Stimulated activated CD8-positive, alpha-beta memory T cell treated with anti-CD3 and anti-CD28 coated beads, Interleukin-15, amount 100 ng/mL, for 24 hours (primary cell): ENCODE measurements at regions not wholly inside any gene's neighbourhood (a gene's known extent, or its start where the extent isn't known, plus 50 kb on each side); places are given as distances from the start of the nearest gene placed in this dataset.
"Not testable (repeated sequence)": the region's sequence is repeated elsewhere in the genome, so short reads cannot be mapped to it uniquely, and the experiment has no call there.

Experiments used
- DNase-seq: peaks from one replicate; pipeline ENCODE4 v3.0.0-alpha.2; 2020; ENCODE audit warnings: low read depth

DNA sequence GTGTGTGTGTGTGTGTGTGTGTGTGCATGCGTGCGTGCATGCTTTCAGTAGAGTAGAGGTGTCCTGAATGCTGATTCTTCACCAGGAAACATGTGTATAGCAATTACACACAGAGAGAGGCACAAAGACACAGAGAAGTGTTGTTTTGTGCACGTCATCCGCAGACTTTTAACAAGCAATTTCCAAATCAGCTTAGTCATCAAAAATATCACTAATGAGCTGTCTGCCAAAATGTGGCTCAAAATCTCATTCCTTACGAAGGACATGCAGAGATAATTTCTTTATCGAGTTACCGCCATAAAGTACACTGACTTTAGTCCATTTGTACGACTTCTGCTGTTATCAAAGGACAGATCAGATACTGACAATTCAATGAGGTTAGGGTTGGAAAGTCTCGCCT lies 274.9 kb upstream of the RARB start:
- DNase-seq = no peak

DNA sequence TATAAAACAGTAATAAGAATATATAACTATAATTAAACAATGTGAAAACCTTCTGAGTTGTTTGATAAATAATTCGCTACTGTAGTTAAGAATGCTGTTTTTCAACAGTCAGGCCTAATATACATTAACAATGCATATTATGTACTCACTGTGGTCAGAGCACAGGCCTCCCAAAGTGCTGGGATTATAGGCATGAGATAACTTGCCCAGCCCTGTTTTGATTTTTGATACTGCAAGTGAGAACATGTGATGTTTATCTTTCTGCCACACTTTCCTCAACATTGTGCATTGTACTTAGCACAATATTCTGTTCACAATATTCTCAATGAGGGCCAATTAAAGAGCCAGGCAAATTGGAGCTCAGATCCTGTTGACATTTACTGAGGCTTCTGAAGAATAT lies 274.5 kb upstream of the RARB start:
- DNase-seq = no peak

DNA sequence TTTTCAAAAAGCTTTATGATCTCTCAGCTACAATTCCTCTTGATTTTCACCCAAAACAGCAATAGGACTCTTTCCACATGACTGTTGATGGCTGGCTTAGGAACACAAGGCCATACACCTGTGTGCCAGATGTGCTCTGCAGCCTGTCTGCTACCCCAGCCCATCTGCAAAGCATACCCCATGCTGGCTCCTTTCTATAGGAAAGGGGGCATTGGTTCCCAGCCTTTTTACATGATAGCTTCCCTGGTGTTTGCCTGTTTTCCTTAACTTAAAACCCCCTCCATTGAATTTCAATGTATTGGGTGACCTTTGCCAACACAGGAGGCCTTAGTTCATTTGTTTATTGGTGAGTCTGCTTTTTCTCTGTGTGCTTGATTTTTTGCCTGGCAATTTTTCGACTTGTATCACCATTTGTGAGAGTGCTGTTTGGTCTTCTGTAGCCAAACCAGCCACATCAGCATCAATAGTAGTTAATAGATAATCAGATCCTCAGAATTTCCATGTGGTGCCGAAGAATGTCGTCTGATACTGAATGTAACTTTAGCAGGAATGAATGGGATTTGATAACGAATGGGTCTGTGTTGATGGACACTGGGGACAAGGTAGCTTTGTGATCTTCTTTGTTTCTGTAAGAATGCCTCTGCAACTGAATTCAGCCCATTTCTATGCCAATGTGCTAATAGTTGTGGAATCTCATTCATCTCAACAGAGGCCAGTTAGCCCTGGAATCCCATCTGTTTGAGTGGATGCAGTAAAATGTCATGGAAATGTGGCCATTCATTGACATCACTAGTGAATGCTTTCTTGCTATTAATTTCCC lies 272.2 kb upstream of the RARB start:
- no peak for DNase-seq

DNA sequence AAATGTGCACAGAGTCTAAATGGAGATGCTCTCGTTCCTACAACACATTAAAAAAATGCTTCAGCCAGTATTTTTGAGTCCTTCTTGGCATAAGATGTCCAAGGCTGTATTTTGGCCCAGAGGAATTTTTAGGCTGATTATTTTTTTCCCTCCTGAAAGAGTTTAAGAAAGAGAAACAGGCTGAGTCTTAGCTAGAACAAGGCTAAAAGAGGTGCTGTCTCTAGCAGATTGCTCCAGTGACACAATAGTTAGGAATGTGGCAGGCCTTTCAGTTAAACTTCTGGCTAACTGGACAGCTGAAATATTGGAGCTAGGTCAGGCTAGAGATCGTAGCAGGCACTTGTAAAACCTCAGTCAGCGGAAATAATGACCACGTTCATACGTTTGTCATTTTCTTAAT lies 271.4 kb upstream of the RARB start:
- DNase-seq = no peak

DNA sequence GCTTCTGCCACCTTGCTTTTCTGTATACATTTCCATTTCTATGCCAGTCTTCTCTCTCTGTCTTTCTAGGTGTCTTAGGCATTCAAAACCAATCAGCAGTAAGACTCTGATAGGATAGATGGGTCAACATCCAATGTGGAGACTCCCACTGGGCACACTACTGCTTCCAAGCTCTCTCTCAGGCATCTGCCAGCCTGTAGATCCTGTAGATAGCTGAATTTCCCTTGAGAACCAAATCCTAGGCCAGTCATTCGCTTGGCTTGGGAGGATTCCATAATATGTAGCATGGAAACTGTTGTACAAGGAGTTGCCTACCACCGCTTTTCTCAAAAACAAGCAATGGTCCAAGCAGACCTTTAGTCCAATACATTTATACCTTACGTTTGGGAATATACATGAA lies 262.8 kb upstream of the RARB start:
- DNase-seq = no peak

DNA sequence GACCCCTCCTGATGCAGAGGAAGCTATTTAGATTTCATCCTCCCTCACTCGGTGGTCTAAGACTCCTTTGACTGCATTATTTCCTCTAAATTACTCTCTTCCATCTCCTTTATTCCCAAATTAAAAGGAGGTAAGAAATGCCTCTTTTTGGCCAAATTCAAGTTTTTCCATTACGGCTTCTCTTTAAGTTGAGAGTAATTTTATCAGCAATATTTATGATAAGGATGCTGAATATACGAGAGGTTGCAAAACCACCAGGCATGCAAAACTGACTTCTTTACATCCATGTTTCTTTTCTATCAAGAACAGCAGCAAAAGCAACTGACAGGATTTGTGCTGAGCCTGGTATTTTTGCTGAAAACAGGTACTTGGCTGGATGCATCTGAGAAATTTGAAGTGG lies 262.0 kb upstream of the RARB start:
- no peak for DNase-seq

DNA sequence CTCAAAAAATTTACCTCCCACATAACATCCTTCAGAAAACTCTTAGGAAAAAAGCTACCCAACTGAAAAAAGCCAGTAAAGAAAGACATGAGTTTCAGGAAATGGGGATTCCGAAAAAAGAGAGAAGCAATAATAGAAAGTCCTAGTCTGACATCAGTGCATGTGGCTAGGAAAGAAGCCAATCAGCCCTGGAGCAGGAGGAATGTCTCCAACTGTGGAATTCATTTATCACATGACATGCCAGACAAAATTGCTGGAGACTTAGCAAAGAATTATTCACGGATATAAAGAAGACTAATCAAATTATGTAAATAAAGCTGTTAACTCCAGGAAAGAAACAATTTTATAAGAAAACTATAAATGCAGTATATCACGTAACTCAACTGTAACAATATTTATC lies 258.9 kb upstream of the RARB start:
- no peak for DNase-seq

DNA sequence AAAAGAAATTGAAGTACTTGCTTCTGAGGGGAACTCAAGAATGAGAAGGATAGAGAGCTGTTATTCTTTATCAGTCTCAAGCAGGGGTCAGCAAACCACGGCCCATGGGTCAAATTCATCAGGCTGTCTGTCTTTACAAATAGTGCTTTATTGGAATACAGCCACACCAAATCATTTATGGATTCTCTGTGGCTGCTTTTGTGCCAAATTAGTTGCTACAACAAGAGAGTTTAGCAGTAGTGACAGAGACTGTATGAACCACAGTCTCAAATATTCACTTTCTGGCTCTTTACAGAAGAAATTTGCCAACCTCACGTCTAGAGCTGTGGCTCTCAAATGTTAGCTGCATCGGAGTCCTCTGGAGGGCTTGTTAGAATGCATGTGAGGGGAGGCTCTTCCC lies 258.0 kb upstream of the RARB start:
- no peak for DNase-seq

DNA sequence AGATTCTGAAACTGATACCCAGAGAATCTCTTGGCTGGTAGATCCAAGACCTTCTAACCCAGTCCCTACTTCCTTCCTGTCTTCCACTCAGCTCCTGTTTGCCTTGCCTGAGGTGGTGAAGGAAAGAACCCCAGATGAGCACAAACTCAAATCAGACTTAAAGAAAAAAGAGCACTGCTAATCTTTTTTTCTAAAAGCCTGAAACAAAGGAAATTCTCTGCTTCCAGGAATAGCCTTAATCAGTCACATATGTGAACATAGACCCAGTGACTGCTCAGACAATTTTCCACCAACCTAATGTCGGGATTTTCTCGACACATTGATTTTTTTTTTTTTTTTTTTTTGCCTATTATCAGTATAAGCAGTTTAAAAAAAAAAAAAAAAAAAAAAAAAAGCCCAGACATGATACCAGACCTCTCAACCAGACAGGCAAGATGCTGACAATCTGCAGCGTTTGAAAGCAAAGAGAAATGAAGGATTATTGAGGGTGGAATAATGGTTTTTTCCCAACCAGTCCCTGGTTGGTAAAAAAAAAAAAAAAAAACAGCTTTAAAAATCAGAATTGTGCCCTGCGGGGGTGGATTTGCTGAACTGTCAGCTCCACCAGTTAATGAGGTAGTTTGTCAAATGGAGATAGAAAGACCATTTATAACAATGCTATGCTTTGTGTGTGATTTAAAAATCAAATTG lies 256.8 kb upstream of the RARB start:
- no peak for DNase-seq

DNA sequence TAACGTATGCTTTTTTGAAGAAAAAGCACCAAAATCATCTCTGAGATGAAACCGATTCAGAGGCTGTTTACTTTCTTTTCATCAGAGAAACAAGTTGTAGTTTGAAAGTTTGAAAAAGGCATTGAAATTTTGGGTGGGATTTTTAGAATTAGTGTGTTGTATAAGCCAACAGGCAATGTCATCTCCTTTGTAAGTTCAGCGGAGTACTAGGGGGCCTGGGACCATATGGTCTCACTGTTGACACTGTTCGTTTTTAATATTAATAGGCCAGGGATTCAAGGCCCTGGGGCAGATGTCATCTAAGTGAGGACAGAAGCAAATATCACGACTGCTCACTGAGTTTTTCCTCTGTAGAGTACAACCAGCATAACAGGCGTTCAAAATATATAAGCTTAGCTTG lies 256.2 kb upstream of the RARB start:
- DNase-seq = no peak

DNA sequence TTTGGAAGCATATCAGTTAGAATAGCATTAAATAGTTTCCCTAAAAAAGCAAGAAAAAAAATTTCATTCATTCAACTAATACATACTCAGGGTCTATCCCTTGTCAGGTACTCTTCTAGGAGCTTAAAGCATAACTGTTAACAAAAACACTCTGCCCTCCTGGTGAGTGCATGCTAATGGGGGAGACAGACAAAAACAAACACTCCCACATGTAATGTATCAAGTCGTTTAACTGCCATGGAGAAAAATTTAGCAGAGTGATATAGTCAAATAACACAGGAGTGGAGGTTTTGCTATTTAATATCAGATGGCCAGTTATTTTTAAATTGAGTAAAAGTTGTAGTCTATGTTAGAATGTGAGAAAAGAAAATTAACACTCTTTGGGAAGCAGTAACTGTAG lies 254.5 kb upstream of the RARB start:
- DNase-seq = no peak

DNA sequence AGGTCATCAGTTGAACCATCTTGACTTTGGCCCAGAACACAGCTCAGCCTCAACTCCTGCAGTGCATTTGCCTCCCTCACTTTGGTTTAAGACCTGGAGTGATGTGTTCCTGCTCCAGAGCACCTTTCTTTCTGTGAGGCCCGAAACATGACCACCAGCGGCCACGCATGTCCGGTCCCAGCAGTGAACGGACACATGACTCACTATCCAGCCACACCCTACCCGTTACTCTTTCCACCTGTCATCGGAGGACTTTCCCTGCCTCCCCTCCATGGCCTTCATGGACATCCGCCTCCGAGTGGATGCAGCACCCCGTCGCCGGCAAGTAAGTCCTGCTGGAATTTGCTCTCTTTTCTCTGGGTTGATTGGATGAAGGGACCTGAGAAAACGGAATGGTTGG lies 253.8 kb upstream of the RARB start:
- DNase-seq = no peak

DNA sequence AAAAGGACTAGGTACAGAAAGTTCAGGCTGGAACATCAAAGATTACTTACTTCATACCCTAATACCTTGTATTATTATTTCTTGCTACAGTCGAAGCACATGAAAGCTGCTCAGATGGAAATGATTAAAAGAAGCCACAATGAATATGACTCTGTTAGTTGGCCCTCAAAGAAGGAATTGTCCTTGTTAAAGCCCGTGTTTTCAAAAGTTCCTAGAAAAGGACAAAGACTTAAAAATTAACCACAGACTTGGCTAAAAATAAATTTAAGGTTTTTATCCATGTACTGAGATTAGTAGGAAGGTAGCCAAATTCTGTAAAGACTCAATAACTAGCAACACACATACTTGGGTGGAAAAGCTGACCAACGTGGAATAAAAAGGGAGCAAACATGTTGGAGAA lies 251.0 kb upstream of the RARB start:
- no peak for DNase-seq

DNA sequence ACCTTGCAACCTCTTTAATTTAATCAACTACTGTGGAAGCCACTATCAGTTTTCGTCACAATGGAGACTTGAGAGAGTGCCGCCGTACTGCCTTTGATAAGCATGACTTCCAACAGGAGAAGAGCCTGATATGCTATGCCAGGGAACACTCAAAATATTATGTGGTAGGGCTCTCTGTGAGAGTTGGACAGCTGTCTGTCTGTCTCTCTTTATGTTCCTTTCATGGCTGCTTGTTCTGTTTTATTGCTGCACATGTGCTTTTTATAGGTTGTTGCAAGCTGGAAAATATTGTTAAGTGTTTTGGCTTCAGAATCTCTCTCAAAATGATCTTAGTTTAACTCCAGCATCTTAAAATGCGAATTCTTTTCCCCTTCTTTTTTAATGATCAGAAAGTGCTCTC lies 249.4 kb upstream of the RARB start:
- no peak for DNase-seq

DNA sequence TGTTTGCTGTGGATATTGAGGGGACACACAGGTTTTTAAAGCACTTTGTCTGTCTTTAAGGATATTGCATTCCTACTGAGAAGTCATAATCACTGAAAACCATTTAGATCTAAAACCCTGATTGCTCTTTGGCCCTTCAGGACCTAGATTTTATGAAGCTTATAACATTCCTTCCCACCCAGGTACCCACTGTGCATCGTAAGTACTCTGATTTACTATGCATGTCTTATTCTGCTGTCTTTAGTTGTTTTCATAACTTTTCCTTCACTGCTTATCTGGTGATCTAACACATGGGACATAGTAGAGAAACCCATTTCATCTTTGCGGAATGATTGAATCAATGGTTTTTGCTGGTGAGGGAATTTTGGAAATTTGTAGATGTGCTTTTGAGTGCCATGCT lies 247.0 kb upstream of the RARB start:
- no peak for DNase-seq

DNA sequence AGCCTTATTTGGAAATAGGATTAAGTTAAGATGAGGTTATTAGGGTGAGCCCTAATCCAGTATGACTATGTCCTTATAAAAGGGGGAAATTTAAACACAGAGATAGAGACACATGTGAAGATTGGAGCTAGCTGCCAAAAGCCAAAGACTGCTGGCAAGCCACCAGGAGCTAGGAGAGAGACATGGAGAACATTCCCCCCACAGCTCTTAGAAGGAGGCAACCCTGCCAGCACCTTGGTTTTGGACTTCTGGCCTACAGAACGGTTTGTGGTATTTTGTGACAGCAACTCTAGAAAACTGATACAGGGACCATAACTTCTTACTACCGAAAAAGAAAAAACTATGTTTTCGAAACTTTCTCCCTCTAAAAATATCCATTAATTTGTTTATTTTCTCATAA lies 245.3 kb upstream of the RARB start:
- DNase-seq = no peak

DNA sequence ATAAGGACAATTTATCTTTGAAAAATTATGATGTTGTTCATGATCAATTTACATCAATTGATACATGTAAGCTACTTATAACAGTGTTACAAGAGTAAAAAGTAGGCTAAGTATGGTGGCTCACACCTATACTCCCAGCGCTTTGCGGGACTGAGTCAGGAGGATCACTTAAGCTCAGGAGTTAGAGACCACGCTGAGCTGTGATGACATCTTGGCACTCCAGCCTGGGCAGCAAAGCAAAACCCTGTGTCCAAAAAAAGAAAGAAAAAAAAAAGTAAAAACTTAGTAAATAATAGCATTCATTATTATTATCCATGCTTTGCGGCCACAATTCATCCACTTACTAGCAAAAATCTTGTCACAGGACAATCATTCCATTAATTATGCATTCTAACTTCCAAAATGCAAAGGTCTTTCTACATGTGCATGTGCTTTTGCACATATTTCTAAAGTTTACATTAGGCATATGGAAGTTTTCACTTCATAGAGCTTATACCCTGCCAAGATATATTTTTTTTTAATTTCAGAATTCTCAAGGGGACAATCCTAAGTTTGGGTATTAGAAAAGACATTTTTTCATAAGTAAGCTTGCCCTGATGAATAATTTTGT lies 243.3 kb upstream of the RARB start:
- DNase-seq = no peak

DNA sequence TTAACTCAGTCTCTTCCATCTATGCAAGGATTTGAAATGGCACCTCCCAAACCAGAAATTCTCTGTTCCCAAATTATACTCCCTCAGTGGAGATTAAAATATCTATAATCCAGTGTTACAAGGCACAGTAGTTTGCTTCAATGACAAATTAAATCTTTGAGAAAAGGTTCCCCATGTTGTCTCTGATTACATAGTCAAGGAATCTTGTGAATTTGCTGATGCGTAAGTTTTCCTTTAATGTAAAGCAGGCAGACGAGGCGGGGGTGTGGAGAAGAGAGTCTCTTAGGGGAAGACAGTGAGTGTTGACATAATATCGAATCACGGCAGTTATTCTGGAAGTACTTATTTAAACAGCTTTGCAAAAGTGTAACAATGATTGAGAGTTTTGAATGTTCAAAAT lies 236.4 kb upstream of the RARB start:
- DNase-seq = no peak

DNA sequence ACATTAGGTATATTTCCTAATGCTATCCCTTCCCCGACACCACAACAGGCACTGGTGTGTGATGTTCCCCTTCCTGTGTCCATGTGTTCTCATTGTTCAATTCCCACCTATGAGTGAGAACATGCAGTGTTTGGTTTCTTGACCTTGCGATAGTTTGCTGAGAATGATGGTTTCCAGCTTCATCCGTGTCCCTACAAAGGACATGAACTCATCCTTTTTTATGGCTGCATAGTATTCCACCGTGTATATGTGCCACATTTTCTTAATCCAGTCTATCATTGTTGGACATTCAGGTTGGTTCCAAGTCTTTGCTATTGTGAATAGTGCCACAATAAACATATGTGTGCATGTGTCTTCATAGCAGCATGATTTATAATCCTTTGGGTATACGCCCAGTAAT lies 228.5 kb upstream of the RARB start:
- DNase-seq = not testable (repeated sequence)

DNA sequence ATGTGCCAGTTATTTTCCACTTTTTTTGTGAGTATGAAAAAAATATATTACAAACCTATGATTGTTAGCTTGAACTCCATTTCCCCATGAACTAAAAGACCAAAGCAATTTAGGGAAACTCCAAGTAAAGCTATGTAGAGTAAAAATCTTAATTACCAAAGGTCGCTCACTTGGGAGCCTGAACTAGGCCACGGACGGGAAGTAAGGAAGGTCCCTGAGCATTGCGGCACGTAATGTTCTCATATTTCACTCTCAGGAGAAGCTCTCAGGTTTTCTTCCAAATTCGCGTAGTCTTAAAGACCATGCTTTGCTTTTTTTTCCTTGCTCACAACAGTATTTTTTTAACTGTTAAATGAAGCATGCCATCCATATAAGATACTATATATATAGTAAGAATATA lies 215.3 kb upstream of the RARB start:
- DNase-seq = no peak

DNA sequence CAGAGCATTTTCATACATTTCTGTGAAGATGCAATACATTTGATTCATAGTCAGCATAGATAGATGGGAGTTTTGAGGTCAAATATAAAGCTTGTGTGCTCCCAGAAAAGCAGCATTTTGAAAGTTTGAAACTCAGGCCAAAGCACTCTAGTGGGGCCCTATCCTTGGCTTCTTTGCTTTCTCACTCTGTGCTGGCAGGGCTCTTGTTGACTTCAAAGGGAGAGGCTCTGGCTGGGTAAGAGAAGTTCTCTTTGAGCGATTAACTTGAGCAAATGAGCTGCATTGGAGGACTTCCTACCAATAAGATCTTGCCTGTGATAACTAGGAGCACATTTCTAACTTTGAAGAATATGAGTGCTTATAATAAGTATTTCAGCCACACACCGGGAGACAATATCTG lies 214.0 kb upstream of the RARB start:
- DNase-seq = no peak

DNA sequence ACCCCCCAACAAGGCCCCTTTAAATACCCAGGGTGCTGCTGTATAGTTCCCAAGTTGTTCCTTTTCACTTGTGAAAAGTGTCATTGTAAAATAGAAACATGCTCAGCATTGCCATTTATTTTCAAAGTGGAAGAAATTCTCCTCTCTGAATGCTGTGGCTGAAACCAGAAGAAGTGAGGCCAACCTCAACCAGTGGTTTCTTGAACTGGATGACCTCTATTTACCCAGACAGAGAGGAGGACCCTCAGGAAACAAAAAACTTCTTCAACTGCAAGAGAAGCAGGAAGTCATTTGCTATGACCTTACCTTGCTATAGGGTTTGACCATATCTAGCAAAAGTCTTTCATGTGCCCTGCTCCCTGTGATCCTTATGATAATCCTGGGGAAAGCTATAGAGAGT lies 209.7 kb upstream of the RARB start:
- no peak for DNase-seq

DNA sequence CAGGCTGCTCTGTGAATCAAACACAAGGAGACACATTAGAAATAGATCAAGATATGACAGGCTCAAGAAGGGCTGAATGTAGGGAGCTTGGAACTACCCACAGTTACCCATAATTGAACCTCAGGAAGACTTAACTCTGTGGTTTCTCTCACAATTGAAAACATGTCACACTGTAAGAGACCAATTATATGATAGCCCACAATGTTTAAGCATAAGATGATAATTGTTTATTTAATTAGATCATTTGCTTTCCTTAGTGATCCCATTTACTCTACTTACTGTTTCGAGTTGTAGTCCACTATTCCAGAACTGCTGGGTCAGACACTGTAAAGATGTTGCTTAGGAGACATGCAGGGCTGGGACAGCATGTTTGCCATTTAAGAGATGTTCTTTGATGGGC lies 201.3 kb upstream of the RARB start:
- no peak for DNase-seq

DNA sequence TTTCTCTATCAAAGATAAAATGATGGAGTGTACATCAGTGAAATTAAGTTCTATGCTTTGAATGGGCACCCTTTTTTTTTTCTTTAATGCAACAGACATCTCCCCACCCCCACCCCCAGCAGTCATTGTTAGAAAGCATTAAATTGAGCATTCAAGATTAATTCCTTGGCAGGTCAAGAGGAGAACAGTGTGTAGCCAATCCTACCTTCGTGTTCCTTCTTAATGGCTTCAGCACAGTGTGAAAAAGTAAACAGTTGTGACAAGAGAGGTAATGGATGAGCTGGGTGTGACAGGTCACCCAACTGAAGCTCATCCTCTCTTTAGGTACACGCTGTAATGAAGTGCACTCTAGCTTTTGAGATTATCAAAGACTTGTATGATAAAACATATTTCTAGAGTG lies 198.5 kb upstream of the RARB start:
- no peak for DNase-seq
